GM23338 (cell line): ENCODE measurements at regions not wholly inside any gene's neighbourhood (a gene's known extent, or its start where the extent isn't known, plus 50 kb on each side); places are given as distances from the start of the nearest gene placed in this dataset.

Source experiments
- ATAC-seq: fragments of 200-7000 bp; cut with Tn5 transposase; 3 replicates; pipeline ENCODE4 v1.9.1; 2020
- DNase-seq: peaks from one replicate; pipeline ENCODE4 v3.0.0-alpha.2; 2015; ENCODE audit warnings: low spot score
- H2AFZ ChIP-seq: fragments of 200-600 bp; sonication (generic); 2 replicates; pipeline ENCODE4 v1.8.0; 2016; ENCODE audit warnings: antibody characterized with exemption, mild to moderate bottlenecking, moderate library complexity
- H3F3A ChIP-seq: fragments of 200-600 bp; sonication (generic); replicated peaks from 2 replicates; pipeline ENCODE4 v1.8.0; 2017; ENCODE audit warnings: antibody characterized with exemption, mixed run types, low read depth
- H3K27ac ChIP-seq: fragments of 200-600 bp; sonication (generic); 2 replicates; pipeline ENCODE4 v1.6.1; 2016; ENCODE audit warnings: low read depth
- H3K27me3 ChIP-seq: fragments of 200-600 bp; sonication (generic); 2 replicates; pipeline ENCODE4 v1.8.0; 2016; ENCODE audit warnings: mild to moderate bottlenecking, mixed run types, moderate library complexity; ENCODE audit not compliant: insufficient read depth
- H3K36me3 ChIP-seq: fragments of 200-600 bp; sonication (generic); 2 replicates; pipeline ENCODE4 v1.8.0; 2016; ENCODE audit warnings: mild to moderate bottlenecking; ENCODE audit not compliant: insufficient read depth
- H3K4me1 ChIP-seq: fragments of 200-600 bp; sonication (generic); 2 replicates; pipeline ENCODE4 v1.8.0; 2016; ENCODE audit warnings: mild to moderate bottlenecking, moderate library complexity; ENCODE audit not compliant: insufficient read depth
- H3K4me2 ChIP-seq: fragments of 200-600 bp; sonication (generic); 2 replicates; pipeline ENCODE4 v1.7.1; 2017; ENCODE audit warnings: mixed run types
- H3K4me3 ChIP-seq: fragments of 200-600 bp; sonication (generic); 2 replicates; pipeline ENCODE4 v1.6.1; 2016; ENCODE audit warnings: mixed run types
- H3K79me2 ChIP-seq: fragments of 200-600 bp; sonication (generic); replicated peaks from 2 replicates; pipeline ENCODE4 v1.8.0; 2017; ENCODE audit warnings: mild to moderate bottlenecking; ENCODE audit not compliant: insufficient read depth
- H3K9me2 ChIP-seq: fragments of 200-600 bp; sonication (generic); 2 replicates; pipeline ENCODE4 v1.8.0; 2017; ENCODE audit not compliant: insufficient read depth
- H4K20me1 ChIP-seq: fragments of 200-600 bp; sonication (generic); replicated peaks from 2 replicates; pipeline ENCODE4 v1.8.0; 2017; ENCODE audit warnings: mild to moderate bottlenecking; ENCODE audit not compliant: insufficient read depth
- H3K27ac Mint-ChIP-seq: 2 replicates; pipeline ENCODE4 v1.8.0; 2020; ENCODE audit warnings: inconsistent platforms, mild to moderate bottlenecking, moderate library complexity, mixed read lengths
- H3K27me3 Mint-ChIP-seq: 3 replicates; pipeline ENCODE4 v1.8.0; 2022; ENCODE audit warnings: low read depth, mild to moderate bottlenecking, moderate library complexity, mixed read lengths, inconsistent platforms; ENCODE audit not compliant: insufficient read depth, poor library complexity
- H3K36me3 Mint-ChIP-seq: 3 replicates; pipeline ENCODE4 v1.8.0; 2021; ENCODE audit warnings: low read depth, mild to moderate bottlenecking, inconsistent platforms, moderate library complexity, mixed read lengths
- H3K4me1 Mint-ChIP-seq: 3 replicates; pipeline ENCODE4 v1.8.0; 2020; ENCODE audit warnings: mild to moderate bottlenecking, inconsistent platforms, mixed read lengths
- H3K4me3 Mint-ChIP-seq: 3 replicates; pipeline ENCODE4 v1.8.0; 2021; ENCODE audit warnings: moderate library complexity, mild to moderate bottlenecking, inconsistent platforms, mixed read lengths
- H3K9me3 Mint-ChIP-seq: 3 replicates; pipeline ENCODE4 v1.8.0; 2020; ENCODE audit warnings: moderate library complexity, mild to moderate bottlenecking, inconsistent platforms, mixed read lengths
- TF ChIP-seq, protein P1 (sequence below): fragments of 250-450 bp; sonication (Bioruptor Pico); IDR thresholded peaks from 2 replicates; pipeline ENCODE4 v1.5.0; 2020; ENCODE audit warnings: mild to moderate bottlenecking, moderate library complexity
- TF ChIP-seq, protein P2 (sequence below): IDR thresholded peaks from one replicate; pipeline ENCODE4 v1.6.1; 2018; ENCODE audit warnings: antibody characterized with exemption; ENCODE audit not compliant: unreplicated experiment

DNA sequence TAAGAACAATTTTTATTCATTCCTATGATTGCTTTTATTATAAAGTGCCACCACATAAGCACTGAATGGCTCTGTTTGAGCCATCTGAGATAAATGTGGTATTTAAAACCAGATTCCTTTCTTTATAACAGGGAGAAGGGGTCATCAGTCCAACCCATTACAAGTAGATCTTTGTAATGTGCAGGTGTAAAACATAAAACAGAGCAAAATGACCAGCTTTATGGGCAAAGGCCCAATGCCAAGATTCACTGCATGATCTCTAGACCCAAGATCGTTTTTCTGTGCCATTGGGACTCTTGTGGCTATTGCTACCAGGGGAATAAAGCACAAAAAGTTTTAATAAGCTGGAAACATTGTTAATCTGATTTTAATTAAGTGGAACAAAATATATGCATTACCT, 469.9 kb downstream of the PRR16 start:
- no peaks in the 10 kb centered on the region for H3K27me3 ChIP-seq
- H3K4me1 ChIP-seq, result no peaks in the 10 kb centered on the region
- no peaks in the 10 kb centered on the region for H3F3A ChIP-seq
- no peaks in the 10 kb centered on the region for H3K36me3 Mint-ChIP-seq
- no peak overlapping the region for H3K4me3 Mint-ChIP-seq
- H3K79me2 ChIP-seq, result no peaks in the 10 kb centered on the region
- no peaks in the 10 kb centered on the region for H3K9me3 Mint-ChIP-seq
- no peak overlapping the region for H3K27ac Mint-ChIP-seq
- TF ChIP-seq, protein P1, sequence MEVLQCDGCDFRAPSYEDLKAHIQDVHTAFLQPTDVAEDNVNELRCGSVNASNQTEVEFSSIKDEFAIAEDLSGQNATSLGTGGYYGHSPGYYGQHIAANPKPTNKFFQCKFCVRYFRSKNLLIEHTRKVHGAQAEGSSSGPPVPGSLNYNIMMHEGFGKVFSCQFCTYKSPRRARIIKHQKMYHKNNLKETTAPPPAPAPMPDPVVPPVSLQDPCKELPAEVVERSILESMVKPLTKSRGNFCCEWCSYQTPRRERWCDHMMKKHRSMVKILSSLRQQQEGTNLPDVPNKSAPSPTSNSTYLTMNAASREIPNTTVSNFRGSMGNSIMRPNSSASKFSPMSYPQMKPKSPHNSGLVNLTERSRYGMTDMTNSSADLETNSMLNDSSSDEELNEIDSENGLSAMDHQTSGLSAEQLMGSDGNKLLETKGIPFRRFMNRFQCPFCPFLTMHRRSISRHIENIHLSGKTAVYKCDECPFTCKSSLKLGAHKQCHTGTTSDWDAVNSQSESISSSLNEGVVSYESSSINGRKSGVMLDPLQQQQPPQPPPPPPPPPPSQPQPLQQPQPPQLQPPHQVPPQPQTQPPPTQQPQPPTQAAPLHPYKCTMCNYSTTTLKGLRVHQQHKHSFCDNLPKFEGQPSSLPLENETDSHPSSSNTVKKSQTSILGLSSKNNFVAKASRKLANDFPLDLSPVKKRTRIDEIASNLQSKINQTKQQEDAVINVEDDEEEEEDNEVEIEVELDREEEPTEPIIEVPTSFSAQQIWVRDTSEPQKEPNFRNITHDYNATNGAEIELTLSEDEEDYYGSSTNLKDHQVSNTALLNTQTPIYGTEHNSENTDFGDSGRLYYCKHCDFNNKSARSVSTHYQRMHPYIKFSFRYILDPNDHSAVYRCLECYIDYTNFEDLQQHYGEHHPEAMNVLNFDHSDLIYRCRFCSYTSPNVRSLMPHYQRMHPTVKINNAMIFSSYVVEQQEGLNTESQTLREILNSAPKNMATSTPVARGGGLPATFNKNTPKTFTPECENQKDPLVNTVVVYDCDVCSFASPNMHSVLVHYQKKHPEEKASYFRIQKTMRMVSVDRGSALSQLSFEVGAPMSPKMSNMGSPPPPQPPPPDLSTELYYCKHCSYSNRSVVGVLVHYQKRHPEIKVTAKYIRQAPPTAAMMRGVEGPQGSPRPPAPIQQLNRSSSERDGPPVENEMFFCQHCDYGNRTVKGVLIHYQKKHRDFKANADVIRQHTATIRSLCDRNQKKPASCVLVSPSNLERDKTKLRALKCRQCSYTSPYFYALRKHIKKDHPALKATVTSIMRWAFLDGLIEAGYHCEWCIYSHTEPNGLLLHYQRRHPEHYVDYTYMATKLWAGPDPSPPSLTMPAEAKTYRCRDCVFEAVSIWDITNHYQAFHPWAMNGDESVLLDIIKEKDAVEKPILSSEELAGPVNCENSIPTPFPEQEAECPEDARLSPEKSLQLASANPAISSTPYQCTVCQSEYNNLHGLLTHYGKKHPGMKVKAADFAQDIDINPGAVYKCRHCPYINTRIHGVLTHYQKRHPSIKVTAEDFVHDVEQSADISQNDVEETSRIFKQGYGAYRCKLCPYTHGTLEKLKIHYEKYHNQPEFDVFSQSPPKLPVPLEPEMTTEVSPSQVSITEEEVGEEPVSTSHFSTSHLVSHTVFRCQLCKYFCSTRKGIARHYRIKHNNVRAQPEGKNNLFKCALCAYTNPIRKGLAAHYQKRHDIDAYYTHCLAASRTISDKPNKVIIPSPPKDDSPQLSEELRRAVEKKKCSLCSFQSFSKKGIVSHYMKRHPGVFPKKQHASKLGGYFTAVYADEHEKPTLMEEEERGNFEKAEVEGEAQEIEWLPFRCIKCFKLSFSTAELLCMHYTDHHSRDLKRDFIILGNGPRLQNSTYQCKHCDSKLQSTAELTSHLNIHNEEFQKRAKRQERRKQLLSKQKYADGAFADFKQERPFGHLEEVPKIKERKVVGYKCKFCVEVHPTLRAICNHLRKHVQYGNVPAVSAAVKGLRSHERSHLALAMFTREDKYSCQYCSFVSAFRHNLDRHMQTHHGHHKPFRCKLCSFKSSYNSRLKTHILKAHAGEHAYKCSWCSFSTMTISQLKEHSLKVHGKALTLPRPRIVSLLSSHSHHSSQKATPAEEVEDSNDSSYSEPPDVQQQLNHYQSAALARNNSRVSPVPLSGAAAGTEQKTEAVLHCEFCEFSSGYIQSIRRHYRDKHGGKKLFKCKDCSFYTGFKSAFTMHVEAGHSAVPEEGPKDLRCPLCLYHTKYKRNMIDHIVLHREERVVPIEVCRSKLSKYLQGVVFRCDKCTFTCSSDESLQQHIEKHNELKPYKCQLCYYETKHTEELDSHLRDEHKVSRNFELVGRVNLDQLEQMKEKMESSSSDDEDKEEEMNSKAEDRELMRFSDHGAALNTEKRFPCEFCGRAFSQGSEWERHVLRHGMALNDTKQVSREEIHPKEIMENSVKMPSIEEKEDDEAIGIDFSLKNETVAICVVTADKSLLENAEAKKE (CRISPR knock-in tag), result no peak
- TF ChIP-seq, protein P2, sequence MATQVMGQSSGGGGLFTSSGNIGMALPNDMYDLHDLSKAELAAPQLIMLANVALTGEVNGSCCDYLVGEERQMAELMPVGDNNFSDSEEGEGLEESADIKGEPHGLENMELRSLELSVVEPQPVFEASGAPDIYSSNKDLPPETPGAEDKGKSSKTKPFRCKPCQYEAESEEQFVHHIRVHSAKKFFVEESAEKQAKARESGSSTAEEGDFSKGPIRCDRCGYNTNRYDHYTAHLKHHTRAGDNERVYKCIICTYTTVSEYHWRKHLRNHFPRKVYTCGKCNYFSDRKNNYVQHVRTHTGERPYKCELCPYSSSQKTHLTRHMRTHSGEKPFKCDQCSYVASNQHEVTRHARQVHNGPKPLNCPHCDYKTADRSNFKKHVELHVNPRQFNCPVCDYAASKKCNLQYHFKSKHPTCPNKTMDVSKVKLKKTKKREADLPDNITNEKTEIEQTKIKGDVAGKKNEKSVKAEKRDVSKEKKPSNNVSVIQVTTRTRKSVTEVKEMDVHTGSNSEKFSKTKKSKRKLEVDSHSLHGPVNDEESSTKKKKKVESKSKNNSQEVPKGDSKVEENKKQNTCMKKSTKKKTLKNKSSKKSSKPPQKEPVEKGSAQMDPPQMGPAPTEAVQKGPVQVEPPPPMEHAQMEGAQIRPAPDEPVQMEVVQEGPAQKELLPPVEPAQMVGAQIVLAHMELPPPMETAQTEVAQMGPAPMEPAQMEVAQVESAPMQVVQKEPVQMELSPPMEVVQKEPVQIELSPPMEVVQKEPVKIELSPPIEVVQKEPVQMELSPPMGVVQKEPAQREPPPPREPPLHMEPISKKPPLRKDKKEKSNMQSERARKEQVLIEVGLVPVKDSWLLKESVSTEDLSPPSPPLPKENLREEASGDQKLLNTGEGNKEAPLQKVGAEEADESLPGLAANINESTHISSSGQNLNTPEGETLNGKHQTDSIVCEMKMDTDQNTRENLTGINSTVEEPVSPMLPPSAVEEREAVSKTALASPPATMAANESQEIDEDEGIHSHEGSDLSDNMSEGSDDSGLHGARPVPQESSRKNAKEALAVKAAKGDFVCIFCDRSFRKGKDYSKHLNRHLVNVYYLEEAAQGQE, result no peak
- H3K27me3 Mint-ChIP-seq, result peaks cover 3% of the 10 kb centered on the region
- no peak overlapping the region for H3K27ac ChIP-seq
- ATAC-seq, result no peak
- no peak for DNase-seq
- no peaks in the 10 kb centered on the region for H4K20me1 ChIP-seq
- H3K4me1 Mint-ChIP-seq, result no peaks in the 10 kb centered on the region; the same call in 2 of the 3 replicates
- no peaks in the 10 kb centered on the region for H3K9me2 ChIP-seq
- no peak overlapping the region for H3K4me2 ChIP-seq
- H3K36me3 ChIP-seq, result no peaks in the 10 kb centered on the region
- peak overlapping the region; percentile 15; the same call in 1 of the 2 replicates for H2AFZ ChIP-seq
- H3K4me3 ChIP-seq, result no peak overlapping the region
